ENCODE measurements at regions not wholly inside any gene's neighbourhood (a gene's known extent, or its start where the extent isn't known, plus 50 kb on each side); places are given as distances from the start of the nearest gene placed in this dataset.

- DNase-seq (ENCODE audit: insufficient read length, low spot score) (no peak), FAIRE-seq (no peak)
- TF ChIP-seq, protein P1, sequence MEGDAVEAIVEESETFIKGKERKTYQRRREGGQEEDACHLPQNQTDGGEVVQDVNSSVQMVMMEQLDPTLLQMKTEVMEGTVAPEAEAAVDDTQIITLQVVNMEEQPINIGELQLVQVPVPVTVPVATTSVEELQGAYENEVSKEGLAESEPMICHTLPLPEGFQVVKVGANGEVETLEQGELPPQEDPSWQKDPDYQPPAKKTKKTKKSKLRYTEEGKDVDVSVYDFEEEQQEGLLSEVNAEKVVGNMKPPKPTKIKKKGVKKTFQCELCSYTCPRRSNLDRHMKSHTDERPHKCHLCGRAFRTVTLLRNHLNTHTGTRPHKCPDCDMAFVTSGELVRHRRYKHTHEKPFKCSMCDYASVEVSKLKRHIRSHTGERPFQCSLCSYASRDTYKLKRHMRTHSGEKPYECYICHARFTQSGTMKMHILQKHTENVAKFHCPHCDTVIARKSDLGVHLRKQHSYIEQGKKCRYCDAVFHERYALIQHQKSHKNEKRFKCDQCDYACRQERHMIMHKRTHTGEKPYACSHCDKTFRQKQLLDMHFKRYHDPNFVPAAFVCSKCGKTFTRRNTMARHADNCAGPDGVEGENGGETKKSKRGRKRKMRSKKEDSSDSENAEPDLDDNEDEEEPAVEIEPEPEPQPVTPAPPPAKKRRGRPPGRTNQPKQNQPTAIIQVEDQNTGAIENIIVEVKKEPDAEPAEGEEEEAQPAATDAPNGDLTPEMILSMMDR (IDR thresholded peaks at IDR 0.05; ENCODE audit: insufficient read depth, missing control alignments) = no peak
Observed at GRCh38 chr10:126734015-126734414, 63.5 kb upstream of the C10orf90 start.

- FAIRE-seq (no peak), DNase-seq (ENCODE audit: insufficient read length, low spot score) (no peak)
- TF ChIP-seq, protein P1 (IDR thresholded peaks at IDR 0.05; ENCODE audit: insufficient read depth, missing control alignments) = no peak
Observed at GRCh38 chr10:126734967-126735366, 64.5 kb upstream of the C10orf90 start.

DNA sequence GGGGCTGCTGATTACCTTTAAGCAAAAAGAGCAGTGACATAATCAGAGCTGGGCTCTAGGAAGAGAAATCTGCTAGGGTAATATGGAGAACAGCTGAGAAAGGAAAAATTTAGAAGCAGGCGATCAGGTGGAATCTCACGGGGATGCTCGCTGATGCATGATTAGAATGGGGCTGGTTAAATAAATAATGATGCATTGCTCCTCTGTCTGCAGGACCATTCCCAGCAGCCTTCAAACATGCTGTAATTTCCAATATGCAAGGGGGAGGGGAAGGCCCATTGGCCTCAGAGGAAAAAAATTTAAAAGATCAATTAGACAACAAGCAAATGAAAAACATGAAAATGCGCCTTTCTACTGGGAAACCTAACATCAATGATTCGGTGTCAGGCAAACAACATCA is 65.6 kb upstream of the C10orf90 start:
- TF ChIP-seq, protein P1 (IDR thresholded peaks at IDR 0.05; ENCODE audit: insufficient read depth, missing control alignments) = no peak
- FAIRE-seq = no peak
- DNase-seq (ENCODE audit: insufficient read length, low spot score) = no peak

DNA sequence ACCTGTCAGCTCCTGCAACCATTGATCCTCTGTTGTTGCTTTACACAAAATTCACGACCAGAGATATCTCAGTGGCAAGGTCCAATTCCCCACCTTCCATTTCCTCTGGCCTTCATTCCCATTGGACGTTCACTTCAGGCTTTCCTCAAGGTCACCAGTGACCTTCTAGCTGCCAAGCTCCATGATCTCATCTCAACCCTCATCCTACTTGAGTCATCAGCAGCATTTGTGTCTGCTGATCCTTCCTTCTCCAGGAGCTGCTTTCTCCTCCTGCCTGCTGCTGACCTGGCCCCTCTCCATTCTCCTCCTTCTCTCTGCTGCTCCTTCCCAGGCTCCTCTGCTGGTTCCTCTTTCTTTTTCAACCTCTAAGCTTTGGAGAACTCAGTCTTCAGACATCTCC is 66.2 kb upstream of the C10orf90 start:
- FAIRE-seq (no peak), DNase-seq (ENCODE audit: insufficient read length, low spot score) (no peak)
- TF ChIP-seq, protein P1 (IDR thresholded peaks at IDR 0.05; ENCODE audit: insufficient read depth, missing control alignments) = no peak

- TF ChIP-seq, protein P1 (IDR thresholded peaks at IDR 0.05; ENCODE audit: insufficient read depth, missing control alignments) = no peak
- DNase-seq (ENCODE audit: insufficient read length, low spot score) (no peak), FAIRE-seq (no peak)
Observed at GRCh38 chr10:126738001-126738400, 67.5 kb upstream of the C10orf90 start.

DNA sequence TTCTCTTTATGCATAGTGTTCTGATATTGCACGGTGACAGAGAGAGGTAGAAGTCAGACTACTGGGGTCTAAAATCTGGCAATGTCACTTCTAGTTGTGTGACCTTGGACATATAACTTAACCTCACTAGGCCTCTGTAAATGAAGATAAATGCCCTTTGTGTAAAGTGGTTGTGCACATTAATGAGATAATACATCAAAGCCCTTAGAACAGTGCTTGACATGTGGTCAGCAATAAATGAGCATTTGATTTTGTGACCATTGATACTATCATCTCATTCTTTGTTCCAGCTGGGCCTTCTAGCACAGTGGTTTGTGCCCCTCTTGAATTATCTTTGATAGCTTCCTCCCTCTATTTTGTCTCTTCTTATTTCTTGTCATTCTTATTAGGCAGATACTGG is 74.1 kb upstream of the C10orf90 start:
- no peak for DNase-seq (ENCODE audit: insufficient read length, low spot score)
- FAIRE-seq = no peak
- TF ChIP-seq, protein P1 (IDR thresholded peaks at IDR 0.05; ENCODE audit: insufficient read depth, missing control alignments) = no peak

GRCh38 chr10:126749015-126749655 is 78.6 kb upstream of the C10orf90 start:
- TF ChIP-seq, protein P1 (IDR thresholded peaks at IDR 0.05; ENCODE audit: insufficient read depth, missing control alignments) = peak; percentile 93
- DNase-seq (ENCODE audit: insufficient read length, low spot score) (no peak), FAIRE-seq (no peak)
